NCI-H226 (cell line): ENCODE measurements at regions not wholly inside any gene's neighbourhood (a gene's known extent, or its start where the extent isn't known, plus 50 kb on each side); places are given as distances from the start of the nearest gene placed in this dataset.

Experiments used
- DNase-seq: peaks from one replicate; pipeline ENCODE4 v3.0.0-alpha.2; 2015

DNA sequence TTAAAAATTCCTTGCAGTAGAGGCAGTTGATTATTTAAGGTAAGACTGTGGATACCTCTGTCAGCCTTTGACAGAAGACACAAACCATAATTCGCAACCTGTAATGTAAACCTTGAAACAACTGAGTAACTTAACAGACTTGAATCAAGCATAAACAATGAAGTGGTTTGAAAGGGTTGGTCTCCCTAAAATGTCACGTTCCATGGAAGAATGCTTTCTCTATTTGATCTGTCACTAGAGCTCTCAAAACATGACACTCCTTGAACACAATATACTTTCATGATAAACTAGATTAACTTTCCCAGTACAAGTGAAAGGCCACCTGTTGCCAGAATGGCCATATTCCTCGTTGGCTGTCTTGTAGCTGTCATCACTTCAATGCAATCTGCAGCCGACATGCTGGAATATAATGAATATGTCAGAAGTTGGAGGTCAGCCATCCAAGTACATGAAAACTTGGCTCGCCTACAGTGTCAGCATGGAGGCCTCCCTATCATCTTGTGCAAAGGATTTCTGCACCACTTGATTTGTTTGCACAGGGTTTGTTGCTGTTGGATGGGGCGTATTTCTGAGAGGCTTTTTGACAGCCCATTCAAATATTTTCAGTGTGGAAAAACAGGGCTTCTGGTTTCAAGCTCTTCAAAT, 228.0 kb downstream of the TLE4 start:
- no peak for DNase-seq

DNA sequence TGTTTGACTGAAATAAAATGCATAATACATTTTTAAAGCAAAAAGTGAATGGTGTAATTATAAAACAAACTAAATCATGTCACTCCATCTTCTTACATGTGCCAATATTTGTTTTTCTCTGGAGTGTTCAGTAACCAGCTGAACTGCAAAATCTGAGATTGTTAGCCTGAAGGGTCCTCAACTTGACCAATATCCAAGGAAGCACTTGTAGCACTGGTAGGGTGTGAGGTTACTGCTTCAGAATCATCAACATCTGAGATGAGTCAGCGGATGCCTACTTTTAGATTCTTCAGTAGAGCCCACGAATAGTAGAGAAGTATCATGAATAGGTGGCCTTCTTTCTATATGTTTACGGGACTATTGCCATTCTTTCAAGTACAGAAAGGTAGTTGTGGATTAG, 226.7 kb downstream of the TLE4 start:
- DNase-seq, result no peak

DNA sequence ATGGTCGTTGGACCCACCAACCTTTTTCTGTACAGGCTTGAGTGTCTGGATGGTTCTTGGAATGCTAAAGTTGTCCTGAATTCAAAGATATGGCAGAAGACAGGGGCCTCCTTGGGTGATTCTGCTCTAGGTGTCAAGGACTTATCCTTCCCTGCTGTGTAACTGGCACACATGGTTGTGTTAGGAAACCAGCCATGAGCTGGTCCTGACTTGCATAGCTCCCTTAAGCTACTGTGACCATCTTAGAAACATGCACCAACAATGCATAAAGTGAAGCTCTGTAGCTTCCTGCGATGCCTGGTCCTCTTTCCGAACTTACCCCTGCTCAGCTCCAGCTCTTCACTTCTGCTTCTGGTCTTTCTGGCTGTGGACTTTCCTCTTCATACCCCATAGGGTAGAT, 224.6 kb downstream of the TLE4 start:
- no peak for DNase-seq

DNA sequence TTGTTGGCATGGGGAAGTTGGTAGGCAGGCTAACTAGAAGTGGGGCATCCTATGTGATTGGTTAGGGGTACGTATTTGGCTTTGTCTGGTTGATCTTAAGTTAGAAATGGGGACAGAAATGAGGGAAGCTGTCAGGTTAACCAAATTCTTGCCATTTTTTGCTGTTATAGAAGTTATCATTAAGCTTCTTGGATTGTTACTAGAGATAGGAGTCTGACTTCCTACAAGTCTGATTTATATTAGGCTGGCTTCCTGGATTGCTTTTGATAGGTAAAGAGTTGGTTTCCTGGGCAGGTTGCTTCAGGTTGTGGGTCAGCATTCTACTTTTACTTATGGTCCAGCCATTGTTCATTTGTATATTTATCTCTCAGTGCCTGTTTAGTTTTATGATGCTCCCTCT, 216.9 kb downstream of the TLE4 start:
- no peak for DNase-seq

DNA sequence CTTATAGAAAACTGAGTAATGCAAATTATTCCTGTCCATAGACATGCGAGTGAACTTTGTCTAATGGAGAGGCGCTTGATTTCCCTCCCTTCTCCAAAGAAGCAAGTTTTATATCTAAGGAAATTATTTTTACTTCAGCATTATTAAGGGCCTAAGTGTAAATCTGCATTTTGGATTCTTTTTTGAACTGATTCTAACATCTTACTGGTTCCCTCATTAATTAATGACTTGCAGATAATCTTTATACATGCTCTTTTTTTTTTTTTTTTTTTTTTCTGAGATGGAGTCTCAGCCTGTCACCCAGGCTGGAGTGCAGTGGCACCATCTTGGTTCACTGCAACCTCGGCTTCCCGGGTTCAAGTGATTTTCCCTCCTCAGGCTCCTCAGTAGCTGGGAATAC, 209.5 kb downstream of the TLE4 start:
- DNase-seq, result no peak

DNA sequence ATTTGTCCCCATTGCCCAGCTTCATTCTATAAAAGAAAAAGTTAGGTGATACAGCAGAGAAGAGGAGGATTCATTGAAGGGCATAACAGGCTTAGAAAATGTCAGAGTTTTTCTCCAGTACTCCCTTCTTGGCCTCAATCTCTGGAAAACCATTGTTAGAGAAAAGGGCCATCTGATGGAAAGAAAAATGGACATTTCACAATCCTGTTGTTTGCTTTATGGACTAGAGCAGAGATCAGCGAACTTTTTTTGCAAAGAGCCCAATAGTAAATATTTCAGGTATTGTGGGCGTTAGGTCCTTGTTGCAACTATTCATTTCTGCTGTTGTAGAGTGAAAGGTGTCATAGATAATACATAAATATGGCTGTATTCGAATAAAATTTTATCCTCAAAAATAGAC, 208.8 kb downstream of the TLE4 start:
- DNase-seq, result no peak

DNA sequence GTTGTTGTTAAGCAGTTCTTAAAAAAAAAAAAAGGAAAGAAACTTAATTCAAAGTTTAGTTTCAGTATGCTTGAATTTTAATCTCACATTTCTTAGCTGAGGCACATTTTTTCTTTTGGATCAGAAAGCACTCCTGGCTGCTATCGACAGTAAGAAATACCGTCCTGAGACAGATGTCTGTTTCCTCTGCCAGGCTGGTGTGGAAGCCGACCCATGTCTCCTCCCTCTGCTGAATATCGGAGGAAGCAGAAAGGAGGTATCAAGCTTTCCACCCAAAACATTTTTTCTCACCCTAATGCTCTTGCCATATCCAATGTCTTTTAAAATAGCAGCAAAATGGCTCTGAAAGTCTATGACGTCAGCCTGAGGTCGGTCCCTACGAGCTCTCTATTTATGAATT, 208.1 kb downstream of the TLE4 start:
- no peak for DNase-seq

DNA sequence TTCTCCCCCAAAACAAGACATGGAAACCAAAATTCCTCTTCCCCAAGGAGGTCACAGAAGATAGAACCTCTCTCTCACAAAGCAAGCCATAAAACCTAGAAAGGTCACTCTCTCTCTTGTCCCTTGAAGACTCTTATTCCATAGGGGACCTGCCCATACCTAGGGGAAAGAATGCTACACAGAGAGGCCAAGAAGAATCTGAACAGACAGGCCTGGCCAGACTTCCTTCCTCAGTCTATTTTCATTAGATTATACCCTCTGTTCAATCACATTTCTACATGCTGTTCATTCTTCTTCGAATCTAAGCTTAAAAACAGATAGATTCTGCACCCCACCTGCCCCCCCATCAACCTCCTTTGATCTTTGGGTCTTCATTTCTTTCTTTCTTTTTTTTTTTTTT, 206.8 kb downstream of the TLE4 start:
- DNase-seq, result no peak

DNA sequence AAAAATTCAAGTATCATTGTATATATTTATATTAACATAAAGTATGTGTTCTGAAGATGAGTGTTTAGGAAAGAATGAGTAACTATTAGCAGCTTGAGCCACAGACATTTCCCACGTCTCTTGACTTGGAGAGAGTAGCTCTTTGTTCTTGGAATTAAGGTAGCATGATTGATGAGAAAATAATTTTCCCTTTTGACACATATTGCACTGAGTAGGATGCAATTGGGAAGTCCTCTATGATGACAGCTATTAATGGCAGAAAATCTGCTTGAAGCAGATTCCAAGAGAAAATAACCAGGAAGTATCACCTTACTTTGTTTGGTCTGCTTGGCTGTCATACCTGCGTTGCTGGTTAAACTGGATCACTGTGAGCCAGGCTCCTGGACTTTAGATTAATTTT, 204.8 kb downstream of the TLE4 start:
- no peak for DNase-seq
